Pons (tissue), 1 donor: ENCODE measurements at regions not wholly inside any gene's neighbourhood (a gene's known extent, or its start where the extent isn't known, plus 50 kb on each side); places are given as distances from the start of the nearest gene placed in this dataset.
"Not testable (repeated sequence)": the region's sequence is repeated elsewhere in the genome, so short reads cannot be mapped to it uniquely, and the experiment has no call there.

Experiments used
- DNase-seq: peaks from one replicate; pipeline ENCODE4 v3.0.0-alpha.2; 2016; ENCODE audit warnings: low spot score

DNA sequence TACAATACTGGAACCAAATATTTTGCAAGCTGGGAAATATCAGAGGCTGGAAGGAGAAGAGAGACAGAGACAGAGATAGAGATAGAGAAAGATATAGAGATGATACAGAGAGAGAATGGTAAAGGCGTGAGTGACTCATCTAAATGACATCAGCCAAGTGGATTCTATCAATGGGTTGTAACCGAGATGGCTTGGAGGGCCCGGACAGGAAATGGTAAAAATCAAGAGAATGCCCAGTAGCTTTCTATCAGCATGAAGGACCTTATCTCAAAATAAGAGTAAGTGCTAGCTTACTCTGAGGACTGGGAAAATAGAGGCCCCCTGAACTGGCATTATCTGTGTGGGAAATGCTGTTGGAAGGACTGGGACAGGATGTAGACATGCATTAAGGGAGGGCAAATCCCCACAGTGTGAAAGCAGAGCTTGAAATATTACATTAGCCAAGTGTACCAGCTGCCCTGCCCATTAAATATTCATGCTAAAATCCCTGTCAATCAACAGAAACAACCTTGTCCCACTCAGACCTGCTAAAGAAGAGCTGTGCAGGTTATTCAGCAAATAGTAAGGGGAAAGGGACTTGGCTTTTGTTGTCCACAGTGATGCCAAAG lies 76.6 kb upstream of the ZNF644 start:
- DNase-seq, result no peak

DNA sequence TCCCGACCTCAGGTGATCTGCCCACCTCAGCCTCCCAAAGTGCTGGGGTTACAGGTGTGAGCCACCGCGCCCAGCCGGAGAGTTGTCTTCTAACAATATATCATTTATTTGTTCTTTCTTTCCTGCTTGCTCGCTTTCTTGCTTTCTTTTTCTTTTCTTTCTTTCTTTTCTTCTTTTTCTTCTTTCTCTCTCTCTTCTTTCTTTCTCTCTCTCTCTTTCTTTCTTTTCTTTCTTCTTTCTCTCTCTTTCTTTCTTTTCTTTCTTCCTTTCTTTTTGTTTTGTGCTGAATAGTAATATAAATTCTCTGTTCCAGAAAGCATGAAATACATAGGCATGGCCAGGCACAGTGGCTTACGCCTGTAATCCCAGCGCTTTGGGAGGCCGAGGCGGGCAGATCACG lies 73.5 kb upstream of the ZNF644 start:
- not testable (repeated sequence) for DNase-seq

DNA sequence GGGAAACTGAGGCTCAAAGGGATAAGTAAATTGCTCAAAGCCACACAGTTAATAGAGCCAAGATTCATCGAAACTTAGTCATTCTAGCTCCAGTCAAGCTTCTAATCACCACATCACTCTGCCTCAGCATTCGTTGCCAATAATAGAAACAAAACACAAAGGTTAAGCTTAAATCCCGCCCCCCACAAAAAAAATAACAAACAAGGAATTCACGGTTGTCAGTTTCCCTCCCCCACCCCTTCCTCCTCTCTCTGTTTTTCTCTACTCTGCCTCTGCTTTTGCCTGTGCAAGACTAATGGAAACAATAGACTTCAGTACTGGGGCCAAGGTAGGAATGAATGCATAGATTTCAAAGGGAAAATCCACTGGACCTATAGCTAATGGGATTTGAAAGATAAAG lies 70.7 kb upstream of the ZNF644 start:
- DNase-seq, result peak; percentile 4

DNA sequence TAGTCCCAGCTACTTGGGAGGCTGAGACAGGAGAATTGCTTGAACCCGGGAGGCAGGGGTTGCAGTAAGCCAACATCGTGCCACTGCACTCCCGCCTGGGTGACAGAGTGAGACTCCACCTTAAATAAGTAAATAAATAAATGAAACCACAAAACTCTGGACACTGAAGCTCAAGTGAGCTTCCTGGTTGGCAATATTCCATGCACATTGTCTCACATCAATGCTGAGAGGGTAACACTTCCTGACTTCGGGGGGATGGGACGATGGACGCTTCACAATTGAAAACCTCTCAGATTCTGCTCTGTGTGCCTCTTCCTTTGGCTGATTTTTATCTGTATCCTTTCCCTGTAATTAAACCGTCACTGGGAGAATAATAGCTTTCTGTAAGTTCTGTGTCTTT lies 70.0 kb upstream of the ZNF644 start:
- no peak for DNase-seq

DNA sequence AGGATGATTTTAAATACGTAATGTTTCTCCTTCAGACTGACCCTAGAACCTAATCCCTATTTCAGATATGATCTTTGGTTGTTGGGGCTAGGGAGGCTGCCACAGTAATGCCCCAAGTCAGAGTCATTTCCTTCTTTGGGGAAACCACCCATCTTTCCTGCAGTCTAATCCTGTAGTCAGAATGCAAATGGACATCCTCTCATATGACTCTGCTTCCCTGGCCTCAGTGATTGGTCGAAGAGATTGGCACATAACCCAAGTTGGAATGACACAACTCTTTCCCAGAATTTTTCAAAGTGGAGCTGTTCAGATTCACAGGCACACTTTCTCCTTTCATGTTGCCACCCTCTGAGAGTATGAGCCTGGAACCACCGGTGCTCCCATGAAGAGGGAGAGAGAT lies 58.8 kb upstream of the ZNF644 start:
- no peak for DNase-seq

DNA sequence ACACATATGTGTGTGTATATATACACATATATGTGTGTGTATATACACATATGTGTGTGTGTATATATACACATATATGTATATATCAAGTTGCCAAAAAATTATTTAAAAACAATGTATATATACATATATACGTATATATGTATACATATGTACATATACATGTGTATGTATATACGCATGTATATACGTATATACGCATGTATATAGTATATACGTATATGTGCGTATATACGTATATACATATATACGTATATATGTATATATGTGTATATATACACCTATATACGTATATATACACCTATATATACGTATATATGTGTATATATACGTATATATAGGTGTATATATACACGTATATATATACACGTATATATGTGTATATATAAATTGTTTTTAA lies 57.0 kb upstream of the ZNF644 start:
- no peak for DNase-seq

DNA sequence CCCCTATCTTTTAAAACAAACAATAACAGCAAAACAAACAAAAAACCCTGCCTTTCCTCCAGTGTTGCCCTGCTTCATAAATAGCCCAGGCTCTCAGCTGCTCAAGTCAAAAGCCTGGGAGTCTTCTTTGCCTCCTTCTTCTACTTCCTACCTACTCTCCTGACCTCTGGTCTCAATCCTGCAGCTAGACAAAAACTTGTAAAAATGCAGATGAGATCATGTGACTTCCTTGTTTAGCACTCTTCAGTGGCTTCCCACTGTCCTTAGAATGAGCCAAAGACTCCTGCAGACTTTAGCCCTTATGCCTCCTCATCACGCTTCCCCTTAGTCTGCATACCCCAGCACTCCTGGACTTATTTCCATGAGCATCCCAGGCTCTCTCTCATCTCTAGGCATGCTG lies 55.0 kb upstream of the ZNF644 start:
- no peak for DNase-seq

DNA sequence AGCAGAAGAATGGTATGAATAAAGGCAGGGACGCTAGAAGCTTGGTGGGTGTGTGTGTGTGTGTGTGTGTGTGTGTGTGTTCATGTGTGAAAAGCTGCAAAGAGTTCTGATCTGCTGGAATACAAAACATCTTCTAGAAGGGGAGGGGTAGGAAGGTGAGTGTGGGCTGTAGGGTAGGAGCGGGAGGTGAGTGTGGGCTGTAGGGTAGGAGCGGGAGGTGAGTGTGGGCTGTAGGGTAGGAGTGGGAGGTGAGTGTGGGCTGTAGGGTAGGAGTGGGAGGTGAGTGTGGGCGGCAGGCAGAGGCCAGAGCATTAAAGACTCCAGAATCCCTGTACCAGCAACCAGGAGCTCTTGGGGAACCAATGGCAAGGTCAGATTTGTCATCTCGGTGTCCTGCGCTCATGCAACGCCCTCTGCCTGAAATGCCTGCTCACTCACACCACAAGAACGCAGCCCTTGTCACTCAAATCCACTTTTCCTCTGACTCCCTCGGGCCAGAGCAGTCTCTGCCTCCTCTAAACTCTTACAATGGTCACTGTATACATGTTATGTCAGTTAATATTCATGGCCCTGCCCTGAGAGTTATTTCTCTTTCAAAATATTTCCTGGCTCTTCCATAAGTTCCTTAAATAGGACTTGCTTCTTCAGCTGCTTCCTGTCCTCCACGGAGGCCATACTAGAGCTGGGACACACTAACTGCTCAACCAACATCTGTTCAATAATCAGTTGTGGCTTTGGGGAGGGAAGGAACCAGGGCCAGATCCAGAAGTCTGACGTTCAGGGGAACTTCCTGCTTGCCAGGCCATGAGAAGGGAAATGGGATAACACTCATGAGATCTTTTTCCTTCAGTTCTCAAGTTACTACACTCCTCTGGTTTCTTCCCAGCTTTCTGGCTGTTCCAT lies 53.6 kb upstream of the ZNF644 start:
- DNase-seq, result no peak

DNA sequence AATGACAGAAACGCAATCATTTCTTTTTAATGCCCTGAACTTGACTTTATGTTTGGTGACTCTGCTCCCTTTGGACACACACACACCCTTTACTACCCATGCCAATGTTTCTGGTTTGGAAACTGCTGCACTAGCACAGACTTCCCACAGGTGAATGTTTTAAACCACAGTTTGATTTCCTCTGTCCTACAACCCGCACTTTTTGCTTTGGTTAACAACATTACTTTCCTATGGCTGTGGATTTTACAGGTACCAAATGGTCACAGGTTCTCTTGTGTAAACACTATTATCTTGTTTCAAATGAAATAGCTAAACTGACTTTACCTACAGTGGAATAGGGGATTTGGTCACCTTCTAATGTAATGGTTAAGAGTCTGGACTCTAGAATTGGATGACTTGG lies 51.5 kb upstream of the ZNF644 start:
- DNase-seq, result no peak

DNA sequence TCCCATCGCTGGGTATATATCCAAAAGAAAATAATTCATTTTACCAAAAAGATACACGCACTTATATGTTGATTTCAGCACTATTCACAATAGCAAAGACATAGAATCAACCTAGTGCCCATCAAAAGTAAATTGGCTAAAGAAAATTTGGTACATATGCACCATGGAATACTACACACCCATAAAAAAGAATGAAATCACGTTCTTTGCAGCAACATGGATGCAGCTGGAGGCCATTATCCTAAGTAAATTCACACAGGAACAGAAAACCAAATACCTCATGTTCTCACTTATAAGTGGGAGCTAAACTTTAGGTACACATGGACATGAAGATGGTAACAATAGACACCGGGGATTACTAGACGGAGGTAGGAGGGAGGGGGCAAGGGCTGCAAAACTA lies 50.0 kb upstream of the ZNF644 start:
- DNase-seq, result no peak
